ENCODE measurements at regions not wholly inside any gene's neighbourhood (a gene's known extent, or its start where the extent isn't known, plus 50 kb on each side); places are given as distances from the start of the nearest gene placed in this dataset.
"Not testable (repeated sequence)": the region's sequence is repeated elsewhere in the genome, so short reads cannot be mapped to it uniquely, and the experiment has no call there.

DNA sequence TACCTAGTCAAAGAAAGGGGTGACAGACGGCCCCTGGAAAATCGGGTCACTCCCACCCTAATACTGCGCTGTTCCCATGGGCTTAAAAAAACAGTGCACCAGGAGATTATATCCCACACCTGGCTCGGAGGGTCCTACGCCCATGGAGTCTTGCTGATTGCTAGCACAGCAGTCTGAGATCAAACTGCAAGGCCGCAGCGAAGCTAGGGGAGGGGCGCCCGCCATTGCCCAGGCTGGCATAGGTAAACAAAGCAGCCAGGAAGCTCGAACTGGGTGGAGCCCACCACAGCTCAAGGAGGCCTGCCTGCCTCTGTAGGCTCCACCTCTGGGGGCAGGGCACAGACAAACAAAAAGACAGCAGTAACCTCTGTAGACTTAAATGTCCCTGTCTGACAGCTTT lies 292.9 kb downstream of the SMAD2 start:
- TF ChIP-seq, protein P1, sequence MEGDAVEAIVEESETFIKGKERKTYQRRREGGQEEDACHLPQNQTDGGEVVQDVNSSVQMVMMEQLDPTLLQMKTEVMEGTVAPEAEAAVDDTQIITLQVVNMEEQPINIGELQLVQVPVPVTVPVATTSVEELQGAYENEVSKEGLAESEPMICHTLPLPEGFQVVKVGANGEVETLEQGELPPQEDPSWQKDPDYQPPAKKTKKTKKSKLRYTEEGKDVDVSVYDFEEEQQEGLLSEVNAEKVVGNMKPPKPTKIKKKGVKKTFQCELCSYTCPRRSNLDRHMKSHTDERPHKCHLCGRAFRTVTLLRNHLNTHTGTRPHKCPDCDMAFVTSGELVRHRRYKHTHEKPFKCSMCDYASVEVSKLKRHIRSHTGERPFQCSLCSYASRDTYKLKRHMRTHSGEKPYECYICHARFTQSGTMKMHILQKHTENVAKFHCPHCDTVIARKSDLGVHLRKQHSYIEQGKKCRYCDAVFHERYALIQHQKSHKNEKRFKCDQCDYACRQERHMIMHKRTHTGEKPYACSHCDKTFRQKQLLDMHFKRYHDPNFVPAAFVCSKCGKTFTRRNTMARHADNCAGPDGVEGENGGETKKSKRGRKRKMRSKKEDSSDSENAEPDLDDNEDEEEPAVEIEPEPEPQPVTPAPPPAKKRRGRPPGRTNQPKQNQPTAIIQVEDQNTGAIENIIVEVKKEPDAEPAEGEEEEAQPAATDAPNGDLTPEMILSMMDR (IDR thresholded peaks at IDR 0.05): not testable (repeated sequence)
- TF ChIP-seq ZFX (IDR thresholded peaks at IDR 0.05; ENCODE audit: borderline replicate concordance): not testable (repeated sequence)
